Gastroesophageal sphincter (tissue), 3 donors: ENCODE measurements at regions not wholly inside any gene's neighbourhood (a gene's known extent, or its start where the extent isn't known, plus 50 kb on each side); places are given as distances from the start of the nearest gene placed in this dataset.

ENCODE experiments used
- CTCF ChIP-seq, 4 experiments: fragments of 200-600 bp in 2 of 4; fragments of 450-650 bp in 2 of 4; sonication (generic) in 1 of 4; IDR thresholded peaks; one replicate each; pipeline ENCODE4 v1.5.1; 2017 to 2019; ENCODE audit warnings: antibody characterized with exemption in 4 of 4, mild to moderate bottlenecking in 2 of 4, moderate library complexity in 2 of 4
- EP300 ChIP-seq: sonication (generic); formaldehyde crosslinking; IDR thresholded peaks from one replicate; pipeline ENCODE4 v1.6.1; 2017; ENCODE audit warnings: antibody characterized with exemption, mild to moderate bottlenecking
- POLR2A ChIP-seq, 2 donors: fragments of 450-650 bp; IDR thresholded peaks; one replicate each; pipeline ENCODE4 v1.6.1; 2017; ENCODE audit warnings: antibody characterized with exemption in 2 of 2, mild to moderate bottlenecking in 2 of 2, moderate library complexity in 1 of 2
- POLR2AphosphoS5 ChIP-seq: sonication (generic); formaldehyde crosslinking; IDR thresholded peaks from one replicate; pipeline ENCODE4 v1.6.1; 2017; ENCODE audit warnings: antibody characterized with exemption

- TF ChIP-seq CTCF (IDR thresholded peaks at IDR 0.05), result no peak
- TF ChIP-seq POLR2A (IDR thresholded peaks at IDR 0.05), result no peak
- no peak for TF ChIP-seq POLR2AphosphoS5
- no peak for TF ChIP-seq EP300
These were observed 233.4 kb upstream of the KIRREL3 start for GRCh38 chr11:127233998-127234397.
